SH-SY5Y (cell line): ENCODE measurements at regions not wholly inside any gene's neighbourhood (a gene's known extent, or its start where the extent isn't known, plus 50 kb on each side); places are given as distances from the start of the nearest gene placed in this dataset.

ENCODE experiments used
- GATA2 ChIP-seq: IDR thresholded peaks from 2 replicates; pipeline ENCODE4 v1.6.1; 2011; ENCODE audit warnings: mild to moderate bottlenecking, low read depth, low read length
- GATA3 ChIP-seq: IDR thresholded peaks from 2 replicates; pipeline ENCODE4 v1.6.1; 2011; ENCODE audit warnings: low read depth, mild to moderate bottlenecking, low read length, moderate library complexity

DNA sequence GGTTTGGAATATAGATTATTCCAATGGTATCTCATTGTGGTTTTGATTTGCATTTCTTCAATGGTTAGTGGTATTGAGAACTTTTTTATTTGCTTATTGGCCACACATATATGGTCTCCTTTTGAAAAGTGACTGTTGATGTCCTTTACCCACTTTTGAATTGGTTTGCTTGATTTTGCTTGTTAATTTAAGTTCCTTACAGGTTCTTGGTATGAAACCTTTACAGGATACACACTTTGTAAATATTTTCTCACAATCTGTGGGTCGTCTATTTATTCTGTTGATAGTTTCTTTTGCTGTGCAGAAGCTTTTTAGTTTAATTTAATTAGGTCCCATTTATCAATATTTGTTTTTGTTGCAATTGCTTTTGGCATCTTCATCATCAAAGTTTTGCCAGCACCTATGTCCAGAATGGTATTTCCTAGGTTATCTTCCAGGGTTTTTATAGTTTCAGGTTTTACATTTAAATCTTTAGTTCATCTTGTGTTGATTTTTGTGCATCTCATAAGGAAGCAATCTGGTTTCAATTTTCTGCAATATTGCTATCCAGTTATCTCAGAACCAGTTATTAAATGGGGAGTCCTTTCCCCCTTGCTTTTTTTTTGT is 475.7 kb upstream of the PABPC4L start:
- no peak for TF ChIP-seq GATA3
- no peak for TF ChIP-seq GATA2
